Adrenal gland (tissue), 5 donors: ENCODE measurements at regions not wholly inside any gene's neighbourhood (a gene's known extent, or its start where the extent isn't known, plus 50 kb on each side); places are given as distances from the start of the nearest gene placed in this dataset.

ENCODE experiments used
- CTCF ChIP-seq, 6 experiments: fragments of 450-650 bp in 4 of 6; fragments of 200-600 bp in 2 of 6; sonication (generic) in 1 of 6; IDR thresholded peaks; 1 replicate in 5 of 6; 2 replicates in 1 of 6; pipeline versions ENCODE4 v1.5.1 to v1.8.0; 2016 to 2021; ENCODE audit warnings: antibody characterized with exemption in 6 of 6, mild to moderate bottlenecking in 2 of 6, moderate library complexity in 1 of 6
- POLR2A ChIP-seq, 2 donors: fragments of 450-650 bp; IDR thresholded peaks; one replicate each; pipeline ENCODE4 v1.6.1; 2017; ENCODE audit warnings: antibody characterized with exemption in 2 of 2, mild to moderate bottlenecking in 2 of 2, moderate library complexity in 1 of 2
- donor health status: DM: no; HTN: no; CAD: no.

GRCh38 chr5:88000877-88001276 is 267.8 kb downstream of the TMEM161B start:
- TF ChIP-seq CTCF (IDR thresholded peaks at IDR 0.05) (no peak), POLR2A (IDR thresholded peaks at IDR 0.05) (no peak)
